T-helper 2 cell (primary cell): ENCODE measurements at regions not wholly inside any gene's neighbourhood (a gene's known extent, or its start where the extent isn't known, plus 50 kb on each side); places are given as distances from the start of the nearest gene placed in this dataset.

ENCODE experiments used
- DNase-seq, 5 experiments: peaks; one replicate each; pipeline versions ENCODE4 v3.0.0 to v3.0.0-alpha.2; 2012 to 2022

DNA sequence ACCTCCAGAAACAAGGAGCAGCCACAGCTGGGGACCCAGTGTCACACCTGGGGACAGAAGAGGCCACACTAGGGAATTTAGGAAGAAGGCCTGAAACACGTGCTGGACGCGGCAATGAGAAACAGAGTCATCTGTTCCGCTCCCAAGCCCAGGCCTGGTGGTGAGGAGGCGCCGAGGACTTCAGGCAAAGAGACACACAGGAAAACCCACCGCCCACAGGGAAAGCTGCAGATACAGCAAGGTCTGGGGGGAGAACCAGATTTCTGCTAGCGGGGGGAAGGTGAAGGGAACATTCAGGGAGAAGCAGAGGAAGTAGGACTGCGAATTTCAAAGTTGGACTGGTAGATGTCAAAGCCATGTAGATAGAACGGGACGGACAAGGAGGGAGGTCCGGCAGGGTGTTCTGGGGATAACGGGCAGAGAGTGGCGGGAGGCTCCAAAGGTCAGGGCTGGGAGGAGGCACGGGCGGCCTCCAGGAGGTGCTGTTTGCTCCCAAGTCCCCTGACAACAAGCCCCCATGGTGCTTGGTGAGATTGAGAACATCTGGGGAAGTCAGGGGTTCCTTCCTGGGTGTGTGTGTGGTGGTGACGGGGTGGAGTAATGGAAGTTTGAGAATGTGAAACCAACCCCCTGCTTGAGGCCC lies 351.7 kb upstream of the MYT1L start:
- DNase-seq: no peak

DNA sequence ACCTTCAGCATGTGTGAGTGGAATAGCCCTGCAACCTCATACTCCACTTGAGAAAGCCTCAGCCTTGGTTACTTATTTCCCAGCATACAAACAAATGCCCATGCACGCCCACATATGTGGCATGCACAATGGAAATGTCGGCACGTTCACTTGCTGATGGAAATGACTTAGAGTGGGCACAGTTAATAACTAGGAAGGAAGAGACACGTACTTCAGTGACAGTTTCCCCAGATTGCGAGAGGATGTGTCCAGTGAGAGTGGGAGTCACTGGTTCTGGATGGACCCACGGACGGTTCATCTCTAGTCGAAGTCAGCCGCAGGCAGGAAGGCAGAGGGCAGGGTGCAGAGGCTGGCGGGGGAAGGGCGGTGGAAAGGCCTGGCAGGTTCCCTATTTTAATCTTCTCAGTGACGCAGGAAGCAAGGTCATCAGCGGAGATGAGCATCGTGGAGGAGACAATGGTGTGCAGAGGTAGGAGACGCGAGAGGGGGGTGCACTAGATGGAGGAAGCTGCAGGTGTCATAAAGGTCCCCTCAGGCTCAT lies 350.7 kb upstream of the MYT1L start:
- no peak for DNase-seq

DNA sequence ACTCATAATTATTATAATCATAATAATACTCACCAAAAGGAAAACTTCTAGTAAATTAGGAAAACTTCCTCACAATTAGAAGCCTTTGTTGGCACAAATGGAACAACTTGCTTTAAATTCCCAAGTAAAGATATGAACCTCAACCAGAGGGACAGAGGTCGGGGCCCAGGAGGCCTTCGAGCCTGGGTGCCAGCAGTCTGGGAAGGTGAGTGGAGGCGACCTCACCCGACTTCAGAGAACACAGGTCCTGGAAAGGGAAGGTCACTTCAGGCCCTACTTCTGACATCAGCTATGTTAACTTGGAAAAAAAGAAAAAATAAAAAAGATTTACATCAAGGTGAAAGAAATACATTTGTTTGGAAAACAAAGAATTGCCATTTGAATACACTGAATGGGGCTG lies 350.0 kb upstream of the MYT1L start:
- DNase-seq: no peak

DNA sequence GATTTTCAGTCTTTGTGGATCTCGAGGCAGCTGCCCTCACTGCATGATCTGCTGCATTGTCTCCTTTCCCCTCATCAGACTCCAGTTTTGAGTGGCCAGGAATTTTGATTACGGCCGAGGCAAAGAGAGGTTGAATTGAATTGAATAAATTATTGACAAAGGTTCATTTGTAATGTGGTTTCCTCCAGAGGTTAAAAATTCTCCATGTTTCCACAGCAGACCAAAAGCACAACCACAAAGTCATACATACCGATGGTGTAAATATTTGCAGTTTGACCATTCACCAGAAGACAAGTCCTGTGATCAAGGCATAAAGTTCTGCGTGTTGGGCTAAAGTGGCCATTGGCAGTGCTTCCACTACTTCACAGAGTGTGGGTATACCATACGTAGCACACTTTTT lies 343.8 kb upstream of the MYT1L start:
- DNase-seq: no peak

DNA sequence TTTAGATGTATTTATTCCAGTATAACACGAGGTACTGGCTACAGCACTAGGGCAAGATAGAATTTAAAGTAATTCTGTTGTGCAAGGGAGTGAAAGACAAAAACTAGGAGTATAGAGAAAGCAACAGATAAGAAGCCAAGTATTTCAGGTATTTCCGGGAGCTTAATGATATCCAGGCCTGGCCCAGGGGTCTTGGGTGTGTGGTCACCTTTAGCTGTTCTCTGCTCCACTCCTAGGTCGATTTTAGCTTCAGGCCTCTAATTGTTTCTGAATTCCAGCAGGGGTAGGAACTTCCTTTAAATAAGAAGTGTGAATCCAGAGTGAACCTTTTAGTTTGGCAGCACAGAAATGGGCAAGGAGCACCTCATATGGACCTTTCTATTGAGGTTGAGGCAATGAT lies 342.3 kb upstream of the MYT1L start:
- no peak for DNase-seq

DNA sequence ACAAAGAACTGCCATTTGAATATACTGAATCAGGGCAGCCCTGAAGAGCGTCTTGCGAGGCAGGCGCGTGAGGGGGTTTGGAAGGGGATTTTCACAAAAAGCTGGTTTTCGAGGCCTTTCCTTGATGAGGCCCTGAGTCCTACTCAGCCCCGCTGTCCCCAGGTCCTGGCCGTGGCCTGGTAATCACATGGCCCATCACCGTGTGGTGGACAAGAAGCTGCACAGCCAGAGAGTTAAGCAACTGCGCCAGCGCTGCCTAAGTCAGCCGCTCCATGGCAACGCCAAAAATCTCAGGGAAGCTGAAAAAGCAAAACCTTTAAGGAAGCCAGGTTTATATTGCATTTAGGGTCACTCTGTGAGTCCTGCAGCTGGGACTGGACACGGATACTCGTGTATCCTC lies 341.2 kb upstream of the MYT1L start:
- no peak for DNase-seq

DNA sequence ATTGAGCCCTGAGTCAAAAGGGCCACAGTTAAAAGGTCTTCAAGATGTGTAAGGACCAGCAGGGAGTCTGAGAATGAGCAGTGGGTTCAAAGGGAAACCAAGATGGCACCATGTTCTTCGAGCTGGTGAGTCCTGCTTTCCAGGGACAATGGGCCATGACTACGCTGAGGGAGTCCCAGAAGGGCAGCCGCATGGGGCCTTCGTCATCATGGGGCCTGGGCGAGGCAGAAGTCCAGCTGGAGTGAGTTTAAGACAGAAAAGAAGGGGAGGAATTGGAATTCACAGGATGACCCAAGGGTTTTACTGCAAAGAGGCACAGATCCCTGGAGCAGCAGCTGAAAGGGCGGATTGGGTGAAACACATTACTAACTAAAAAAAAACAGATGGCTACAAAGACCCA lies 340.8 kb upstream of the MYT1L start:
- DNase-seq: no peak

DNA sequence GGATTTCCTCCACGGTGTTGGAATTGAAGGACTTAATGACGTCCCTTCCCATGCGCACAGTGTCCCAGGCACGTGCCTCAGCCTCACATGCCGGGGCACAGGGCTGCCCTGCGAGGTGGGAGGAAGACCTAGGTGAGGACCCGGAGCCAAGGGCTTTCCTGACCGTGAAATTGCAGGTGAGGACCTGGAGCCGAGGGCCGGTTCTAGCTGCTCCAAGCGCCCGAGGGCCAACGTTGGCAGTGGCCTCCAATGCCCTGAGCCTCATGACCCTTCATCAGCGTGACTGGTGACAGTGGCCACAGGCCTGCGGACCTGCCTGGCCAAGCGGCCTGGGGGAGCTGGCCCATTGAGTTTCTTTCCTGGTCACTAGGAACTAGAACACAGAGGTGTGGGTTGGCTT lies 338.2 kb upstream of the MYT1L start:
- DNase-seq: no peak

DNA sequence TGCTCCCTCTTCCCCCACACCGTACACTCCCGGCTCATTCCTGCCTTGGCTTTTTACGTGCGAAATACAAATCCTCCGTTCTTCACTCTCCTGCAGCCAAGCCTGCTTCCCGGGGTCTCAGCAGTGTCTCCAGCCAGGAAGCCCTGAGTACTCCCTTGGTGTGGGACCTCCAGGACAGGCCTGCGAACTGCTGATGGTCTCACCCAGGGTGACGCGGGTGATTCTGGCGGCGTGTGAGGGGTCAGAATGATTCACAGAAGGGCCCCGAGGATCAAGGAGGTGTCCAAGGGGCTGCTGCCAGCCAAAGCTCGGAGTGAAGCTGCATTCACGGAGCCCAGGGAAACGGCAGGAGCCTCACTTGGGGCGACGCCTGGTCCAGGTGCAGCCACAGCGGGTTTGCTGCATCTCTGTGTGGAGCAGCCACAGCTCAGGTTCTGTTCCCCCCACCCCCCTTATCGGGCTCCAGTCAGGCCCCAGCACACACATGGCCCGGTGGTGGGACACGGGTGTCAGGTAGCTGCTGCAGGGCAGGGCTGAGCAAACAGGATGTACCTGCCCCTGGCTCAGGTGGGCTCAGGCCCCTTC lies 337.7 kb upstream of the MYT1L start:
- DNase-seq: no peak

DNA sequence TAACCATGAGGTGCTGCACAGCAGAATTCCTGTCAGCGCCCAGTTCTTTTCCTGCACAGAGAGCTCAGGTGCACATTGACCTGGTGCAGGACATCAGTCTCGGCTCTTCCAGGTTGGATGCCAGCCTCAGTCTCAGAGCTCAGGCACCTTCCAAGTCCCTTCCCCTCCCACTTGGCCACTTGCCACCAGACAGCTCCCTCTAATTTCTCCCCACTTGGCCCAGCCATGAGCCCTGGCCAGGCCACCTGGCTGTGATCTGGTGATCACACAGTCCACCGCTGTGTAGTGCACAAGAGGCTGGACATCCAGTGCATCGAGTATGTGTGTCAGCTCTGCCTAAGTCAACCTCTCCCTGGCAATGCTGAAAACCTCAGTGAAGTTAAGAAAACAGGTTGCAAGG lies 336.6 kb upstream of the MYT1L start:
- no peak for DNase-seq

DNA sequence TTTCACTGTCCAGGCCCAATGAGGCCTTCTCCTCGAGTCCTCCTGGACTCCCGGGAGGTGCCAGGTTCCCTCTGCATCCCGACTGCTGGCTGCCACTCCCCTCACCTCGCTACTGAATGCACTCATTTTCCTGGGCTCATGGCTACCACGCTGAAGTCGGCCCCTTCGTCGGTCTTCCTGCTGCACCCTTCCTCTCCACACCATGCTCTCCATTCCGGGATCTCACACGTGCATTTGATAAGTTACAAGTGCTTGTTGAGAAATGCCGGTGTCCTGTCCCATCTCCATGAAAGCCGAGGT lies 334.7 kb upstream of the MYT1L start:
- DNase-seq: no peak

DNA sequence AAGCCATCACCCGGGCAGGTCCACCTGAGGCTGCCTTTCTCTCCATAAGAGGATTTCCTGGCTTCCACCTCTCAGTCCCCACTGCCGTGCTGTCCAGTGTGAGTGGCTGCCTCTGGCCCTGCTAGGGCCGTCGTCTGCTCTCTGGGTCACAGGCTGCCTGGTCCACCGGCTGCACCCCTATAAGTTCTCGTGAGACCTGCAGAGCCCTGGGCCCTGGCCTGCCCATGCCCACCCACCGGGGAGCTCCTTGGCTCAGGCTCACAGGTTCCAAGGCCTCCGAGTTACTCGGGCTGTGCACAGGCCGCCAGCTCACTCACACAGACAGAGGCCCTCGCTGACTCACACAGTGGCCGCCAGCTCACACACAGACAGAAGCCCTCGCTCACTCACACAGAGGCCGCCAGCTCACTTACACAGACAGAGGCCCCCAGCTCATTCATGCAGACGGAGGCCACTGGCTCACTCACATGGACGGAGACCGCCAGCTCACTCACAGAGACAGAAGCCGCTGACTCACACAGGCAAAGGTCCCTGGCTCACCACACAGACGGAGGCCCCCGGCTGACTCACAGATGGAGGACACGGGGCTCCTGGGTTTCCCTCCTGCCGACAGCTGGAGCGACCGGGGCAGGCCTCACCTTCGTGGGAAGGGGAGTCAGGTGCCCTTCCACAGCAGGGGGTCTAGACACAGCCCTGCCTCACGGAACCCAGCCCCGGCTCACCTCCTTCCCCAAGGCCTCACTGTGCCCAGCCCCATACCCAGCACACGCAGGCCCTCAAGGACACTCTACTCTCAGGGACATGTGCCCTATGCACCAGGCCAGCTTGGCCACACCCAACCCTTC lies 334.1 kb upstream of the MYT1L start:
- no peak for DNase-seq

DNA sequence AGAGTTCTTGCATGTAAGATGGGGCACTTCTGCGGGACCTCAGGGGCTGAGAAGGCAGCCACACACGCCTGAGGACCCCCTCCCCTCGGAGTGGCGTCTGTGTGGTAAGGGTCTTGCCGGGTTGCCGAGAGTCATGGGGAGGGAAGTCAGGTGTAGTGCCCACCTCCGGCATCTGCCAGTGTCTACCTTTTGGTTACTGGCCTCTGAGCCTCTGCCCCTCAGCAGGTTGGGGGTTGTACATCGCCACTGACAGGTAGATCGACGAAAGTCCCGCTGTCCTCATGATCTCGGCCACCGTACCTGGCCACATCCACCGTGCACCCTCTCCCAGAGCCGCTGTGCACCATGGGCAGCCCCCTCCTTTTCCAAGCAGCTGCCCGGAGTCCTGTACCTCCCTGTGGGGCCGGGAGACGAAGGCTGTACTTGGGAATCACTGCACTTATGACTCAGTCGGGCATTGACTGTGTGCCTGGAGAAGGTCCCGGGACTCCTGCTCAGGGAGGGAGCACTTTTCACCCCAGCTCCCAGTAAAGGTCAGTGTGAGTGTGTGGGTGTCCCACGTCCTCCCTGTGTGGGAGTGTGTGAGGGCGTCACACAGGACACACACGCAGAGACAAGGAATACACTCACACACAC lies 332.4 kb upstream of the MYT1L start:
- no peak for DNase-seq

DNA sequence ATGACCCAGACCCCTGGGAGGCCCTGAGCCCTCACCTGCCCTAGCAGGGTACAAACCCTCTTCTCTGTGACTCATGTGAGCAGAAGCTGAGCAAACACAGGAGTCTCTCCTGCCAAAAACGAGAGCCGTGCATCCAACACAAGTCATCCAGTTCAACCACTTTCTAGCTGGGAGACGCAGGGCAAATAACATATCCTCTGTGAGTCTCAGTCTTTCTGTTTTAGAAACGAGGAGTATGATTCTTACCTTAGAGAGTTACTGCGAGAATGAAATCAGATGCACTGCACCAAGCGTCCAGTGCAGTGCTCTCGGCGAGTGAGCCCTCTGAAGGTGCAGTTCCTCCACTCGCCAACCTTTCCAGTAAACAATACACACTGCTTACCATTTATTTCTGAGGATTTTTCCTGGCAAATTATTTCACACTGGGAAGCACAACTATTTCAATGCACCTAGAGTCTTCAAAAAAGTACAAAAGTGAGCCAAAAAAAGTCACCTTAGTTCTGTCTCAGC lies 331.8 kb upstream of the MYT1L start:
- no peak for DNase-seq

DNA sequence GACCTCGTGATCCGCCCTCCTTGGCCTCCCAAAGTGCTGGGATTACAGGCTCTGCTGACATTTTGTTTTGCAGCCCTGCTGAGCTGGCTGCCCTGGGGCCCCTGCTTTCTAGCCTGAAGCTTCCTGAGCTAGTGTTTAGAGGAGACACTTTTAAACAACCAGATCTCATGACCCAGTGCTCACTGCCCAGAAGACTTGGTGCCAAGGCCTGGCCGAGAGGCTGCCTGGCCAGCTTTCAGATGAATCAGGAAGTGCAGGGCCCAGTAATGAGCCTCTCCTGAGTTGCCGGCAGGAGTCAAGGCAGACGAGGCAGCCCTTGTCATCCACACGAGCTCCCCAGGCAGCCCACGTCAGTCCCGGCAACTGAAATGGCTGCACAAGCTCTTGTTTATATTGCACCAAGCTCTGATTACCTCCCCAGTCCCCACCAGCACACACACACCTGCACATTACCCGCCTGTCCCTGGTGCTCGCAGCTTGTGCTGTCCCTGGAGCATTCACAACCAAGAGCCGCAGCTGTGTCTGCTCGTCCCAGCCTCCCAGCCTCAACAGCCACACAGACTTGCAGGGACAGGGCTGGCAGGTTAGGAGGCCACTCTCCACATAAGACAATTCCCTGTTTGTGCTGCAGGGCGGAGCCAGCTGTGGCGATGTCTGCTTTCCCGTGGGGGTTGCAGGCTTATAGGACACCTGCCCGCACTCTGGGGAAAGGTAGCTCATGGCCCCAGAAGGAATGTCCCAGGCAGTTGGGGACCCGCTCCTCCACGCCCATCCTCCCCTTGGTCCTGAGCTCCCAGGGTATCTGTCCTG lies 331.2 kb upstream of the MYT1L start:
- DNase-seq: no peak

DNA sequence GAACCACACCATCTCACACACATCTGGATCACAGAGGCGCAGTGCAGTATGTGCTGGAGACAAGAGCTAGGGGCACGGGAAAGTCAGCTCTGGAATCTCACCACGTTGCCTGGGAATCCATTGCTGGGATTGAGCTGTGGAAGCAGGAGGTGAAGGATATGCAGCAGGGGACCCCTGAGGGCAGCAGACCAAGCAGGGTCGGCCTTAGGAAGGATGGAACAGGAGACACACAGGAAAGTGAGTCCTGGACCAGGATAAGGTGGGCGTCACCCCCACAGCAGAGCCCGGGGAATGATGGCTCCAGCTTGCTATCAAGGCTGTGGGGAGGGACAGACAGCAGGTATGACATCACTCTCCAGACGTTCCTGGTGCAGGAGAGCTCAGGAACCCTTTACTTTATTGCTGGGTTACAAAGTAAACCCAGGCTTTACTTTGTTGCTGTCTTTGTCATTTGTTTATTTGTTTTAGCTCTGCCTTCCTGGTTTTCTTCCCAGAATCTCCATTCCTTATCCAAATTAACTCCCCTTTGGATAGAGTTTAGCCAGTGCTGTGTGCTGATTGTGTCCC lies 329.8 kb upstream of the MYT1L start:
- no peak for DNase-seq

DNA sequence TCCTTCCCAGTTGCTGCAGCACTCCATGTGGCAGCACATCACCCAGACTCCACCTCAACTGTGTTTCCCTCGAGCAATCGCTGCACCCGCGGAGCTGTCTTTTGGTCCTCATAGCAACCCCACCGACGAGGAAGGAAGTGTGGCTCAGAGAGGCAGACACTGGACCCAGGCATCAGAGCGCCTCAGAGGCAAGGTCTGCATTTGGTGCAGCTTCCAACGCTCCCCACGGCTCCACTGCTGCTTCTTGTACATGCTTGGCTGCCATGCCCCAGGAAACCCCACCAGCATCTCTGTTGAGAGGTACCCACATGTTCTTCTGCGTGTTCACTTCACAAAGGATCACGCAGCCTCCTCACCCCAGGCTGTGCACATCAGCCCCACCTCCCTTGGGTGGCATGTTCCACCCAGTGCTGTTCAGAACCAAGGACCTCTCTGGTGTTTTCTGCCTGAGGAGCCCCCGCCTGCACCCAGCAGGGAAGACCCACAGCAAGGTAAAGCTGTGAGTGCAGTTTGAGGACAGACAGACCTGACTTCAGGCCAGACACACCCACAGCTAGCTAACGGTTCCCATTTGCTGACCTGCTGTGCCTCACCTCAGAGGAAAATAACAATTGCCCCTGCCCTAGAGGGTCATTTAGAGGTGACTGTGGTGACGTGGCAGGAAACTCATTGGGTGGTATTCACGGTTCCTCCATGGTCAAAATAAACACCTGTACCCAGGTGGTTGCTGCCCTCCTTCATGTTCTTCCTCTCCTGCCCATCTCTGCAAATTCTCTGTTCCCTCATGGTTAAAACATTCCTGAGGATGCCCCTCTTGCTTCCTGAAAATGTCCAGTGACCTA lies 326.3 kb upstream of the MYT1L start:
- DNase-seq: no peak

DNA sequence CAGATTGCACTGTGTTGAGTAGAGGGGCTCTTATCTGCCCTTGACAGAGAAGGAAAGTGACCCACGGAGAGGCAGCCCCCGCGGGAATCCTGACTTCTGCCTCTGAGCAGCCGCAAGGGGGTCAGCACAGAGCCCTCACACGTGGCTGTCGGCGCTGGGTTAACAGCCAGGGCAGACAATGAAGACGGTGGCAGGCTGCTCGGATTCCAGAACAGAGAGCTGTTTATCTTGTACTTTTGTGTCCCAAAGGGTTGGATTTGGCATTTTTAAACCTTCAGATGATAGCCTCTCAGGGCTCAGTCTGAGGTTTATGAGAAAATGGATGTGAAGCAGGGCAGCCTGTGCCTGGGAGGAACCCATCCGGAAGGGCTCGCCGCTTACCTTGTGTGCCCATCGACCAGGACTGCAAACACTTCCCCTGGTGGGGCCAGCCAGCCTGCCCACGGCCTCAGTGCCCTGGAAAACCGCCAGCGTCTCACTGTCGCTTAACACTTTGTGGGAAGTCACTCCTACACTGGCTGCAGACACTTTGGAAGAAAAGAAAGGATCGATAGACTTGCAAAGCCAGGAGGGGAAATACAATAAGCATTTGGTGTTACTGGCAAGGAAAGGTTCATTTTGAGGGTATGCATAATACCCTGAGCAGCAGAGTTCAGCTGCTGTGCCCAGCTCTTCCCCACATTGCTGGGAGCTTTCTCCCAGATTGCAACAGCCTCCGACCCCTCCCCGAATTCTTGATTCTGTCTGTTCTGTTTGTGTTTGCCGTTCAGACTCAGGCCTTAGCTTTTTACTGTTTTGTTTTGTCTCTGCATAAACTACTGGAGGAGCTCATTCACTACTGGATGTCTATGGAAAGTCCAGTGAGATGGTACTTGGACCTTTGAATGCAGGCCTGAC lies 325.3 kb upstream of the MYT1L start:
- no peak for DNase-seq

DNA sequence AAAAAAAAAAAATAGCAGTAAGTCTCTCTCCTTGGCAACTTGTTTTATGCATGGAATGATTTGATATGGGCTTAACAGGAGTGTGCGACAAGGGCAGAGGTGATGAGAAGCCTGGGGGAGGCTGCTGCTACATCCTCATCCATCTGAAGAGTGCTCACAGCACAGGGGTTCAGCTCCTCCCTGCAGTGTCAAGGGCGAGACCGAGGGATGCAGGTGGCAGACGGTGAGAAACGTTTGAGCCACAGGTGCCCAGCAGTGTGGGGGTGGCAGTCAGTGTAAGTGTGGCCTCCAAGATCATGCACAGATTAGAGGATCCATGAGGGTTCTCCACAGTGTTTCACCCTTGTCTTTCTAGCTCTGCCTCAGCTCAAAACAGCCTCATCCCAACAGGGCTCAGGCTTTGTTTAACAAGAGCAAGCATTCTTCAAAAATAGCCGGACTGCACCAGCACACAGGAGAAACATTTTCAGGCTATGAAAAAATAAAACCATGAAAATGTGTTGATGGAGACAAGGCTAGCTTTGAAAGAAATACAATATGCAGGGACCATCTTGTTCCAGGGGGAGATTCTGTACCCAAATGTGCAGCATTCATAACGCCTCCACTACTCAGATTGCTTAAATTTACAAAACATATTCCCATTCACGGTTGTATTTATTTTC lies 324.5 kb upstream of the MYT1L start:
- DNase-seq: no peak

DNA sequence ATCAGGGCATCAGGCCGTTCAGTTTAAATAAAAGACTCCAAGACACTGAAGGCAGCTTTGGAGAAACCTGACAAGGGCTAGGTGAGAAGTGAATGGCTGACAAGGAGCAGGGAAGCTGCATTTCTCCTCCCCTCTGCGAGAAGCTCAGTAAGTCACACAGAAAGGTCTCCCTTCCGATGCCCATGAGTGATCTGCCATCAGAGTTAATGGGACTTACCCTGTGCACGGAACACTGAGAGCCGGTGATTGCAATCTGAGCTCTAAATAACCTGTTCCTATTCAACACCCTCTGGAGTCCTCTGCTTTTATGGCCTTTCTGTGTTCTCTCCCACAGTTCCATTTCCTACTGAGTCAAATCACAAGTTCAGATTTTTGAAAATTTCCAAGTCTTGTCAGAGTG lies 322.2 kb upstream of the MYT1L start:
- no peak for DNase-seq
